ENCODE measurements at regions not wholly inside any gene's neighbourhood (a gene's known extent, or its start where the extent isn't known, plus 50 kb on each side); places are given as distances from the start of the nearest gene placed in this dataset.

GRCh38 chr10:6909905-6910560 lies 330.0 kb upstream of the PRKCQ start:
- no peak overlapping the region for H3K4me3 ChIP-seq (ENCODE audit: low read depth, low read length)
- no peak for TF ChIP-seq CTCF (IDR thresholded peaks at IDR 0.05; ENCODE audit: low read depth, low read length)

- no peak overlapping the region for H3K4me3 ChIP-seq (ENCODE audit: low read depth, low read length)
- TF ChIP-seq CTCF (IDR thresholded peaks at IDR 0.05; ENCODE audit: low read depth, low read length) = no peak
Observed at GRCh38 chr10:6907877-6908530, 327.9 kb upstream of the PRKCQ start.

GRCh38 chr10:6894405-6894804 lies 314.3 kb upstream of the PRKCQ start:
- TF ChIP-seq CTCF (IDR thresholded peaks at IDR 0.05; ENCODE audit: low read depth, low read length) = no peak
- H3K4me3 ChIP-seq (ENCODE audit: low read depth, low read length) = no peak overlapping the region

GRCh38 chr10:6892864-6893263 lies 312.8 kb upstream of the PRKCQ start:
- no peak for TF ChIP-seq CTCF (IDR thresholded peaks at IDR 0.05; ENCODE audit: low read depth, low read length)
- no peak overlapping the region for H3K4me3 ChIP-seq (ENCODE audit: low read depth, low read length)

- TF ChIP-seq CTCF (IDR thresholded peaks at IDR 0.05; ENCODE audit: low read depth, low read length) = no peak
Observed at GRCh38 chr10:6891924-6892323, 311.8 kb upstream of the PRKCQ start.

GRCh38 chr10:6889718-6890117 lies 309.6 kb upstream of the PRKCQ start:
- H3K4me3 ChIP-seq (ENCODE audit: low read depth, low read length) = no peak overlapping the region
- no peak for TF ChIP-seq CTCF (IDR thresholded peaks at IDR 0.05; ENCODE audit: low read depth, low read length)

More at GRCh38 chr10:6891924-6892323, 311.8 kb upstream of the PRKCQ start:
- H3K4me3 ChIP-seq (ENCODE audit: low read depth, low read length) = no peak overlapping the region

GRCh38 chr10:6888434-6888833 lies 308.4 kb upstream of the PRKCQ start:
- H3K4me3 ChIP-seq (ENCODE audit: low read depth, low read length) = no peak overlapping the region
- TF ChIP-seq CTCF (IDR thresholded peaks at IDR 0.05; ENCODE audit: low read depth, low read length) = no peak

Measured in WI38 (cell line).